Loucy (cell line): ENCODE measurements at regions not wholly inside any gene's neighbourhood (a gene's known extent, or its start where the extent isn't known, plus 50 kb on each side); places are given as distances from the start of the nearest gene placed in this dataset.

Experiments used
- EZH2phosphoT487 ChIP-seq: fragments of 200-600 bp; IDR thresholded peaks from 2 replicates; pipeline ENCODE4 v1.6.1; 2018; ENCODE audit warnings: antibody characterized with exemption, mild to moderate bottlenecking, moderate library complexity, borderline replicate concordance
- TF ChIP-seq, protein P1 (sequence below): fragments of 200-600 bp; sonication (generic); conservative IDR thresholded peaks from 2 replicates; pipeline ENCODE4 v1.5.1; 2014; ENCODE audit warnings: mild to moderate bottlenecking, antibody characterized with exemption, low read length

DNA sequence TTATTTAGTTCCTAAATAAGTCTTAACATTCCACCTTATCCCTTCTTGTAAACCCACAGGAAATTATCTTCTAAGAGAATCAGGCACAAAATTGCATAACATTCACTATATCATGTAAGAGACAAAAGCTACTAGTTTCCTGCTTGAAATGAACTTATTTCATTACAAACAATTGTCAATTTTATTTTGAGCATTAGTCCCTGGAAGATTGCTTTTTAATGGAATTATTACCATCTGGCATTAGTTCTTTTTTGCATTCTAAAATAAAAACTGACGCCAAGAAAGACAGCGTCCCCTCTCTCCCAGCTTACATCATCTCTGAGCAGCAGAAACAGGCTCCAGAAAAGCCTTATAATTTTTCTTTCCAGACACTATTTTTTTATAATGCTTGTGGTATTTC lies 121.8 kb downstream of the NOC3L start:
- TF ChIP-seq, protein P1, sequence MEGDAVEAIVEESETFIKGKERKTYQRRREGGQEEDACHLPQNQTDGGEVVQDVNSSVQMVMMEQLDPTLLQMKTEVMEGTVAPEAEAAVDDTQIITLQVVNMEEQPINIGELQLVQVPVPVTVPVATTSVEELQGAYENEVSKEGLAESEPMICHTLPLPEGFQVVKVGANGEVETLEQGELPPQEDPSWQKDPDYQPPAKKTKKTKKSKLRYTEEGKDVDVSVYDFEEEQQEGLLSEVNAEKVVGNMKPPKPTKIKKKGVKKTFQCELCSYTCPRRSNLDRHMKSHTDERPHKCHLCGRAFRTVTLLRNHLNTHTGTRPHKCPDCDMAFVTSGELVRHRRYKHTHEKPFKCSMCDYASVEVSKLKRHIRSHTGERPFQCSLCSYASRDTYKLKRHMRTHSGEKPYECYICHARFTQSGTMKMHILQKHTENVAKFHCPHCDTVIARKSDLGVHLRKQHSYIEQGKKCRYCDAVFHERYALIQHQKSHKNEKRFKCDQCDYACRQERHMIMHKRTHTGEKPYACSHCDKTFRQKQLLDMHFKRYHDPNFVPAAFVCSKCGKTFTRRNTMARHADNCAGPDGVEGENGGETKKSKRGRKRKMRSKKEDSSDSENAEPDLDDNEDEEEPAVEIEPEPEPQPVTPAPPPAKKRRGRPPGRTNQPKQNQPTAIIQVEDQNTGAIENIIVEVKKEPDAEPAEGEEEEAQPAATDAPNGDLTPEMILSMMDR, result no peak
- TF ChIP-seq EZH2phosphoT487, result no peak
